T47D (cell line): ENCODE measurements at regions not wholly inside any gene's neighbourhood (a gene's known extent, or its start where the extent isn't known, plus 50 kb on each side); places are given as distances from the start of the nearest gene placed in this dataset.

Experiments
- DNase-seq, 2 experiments: peaks; one replicate each; pipeline versions ENCODE4 v3.0.0 to v3.0.0-alpha.2; 2011 to 2012; ENCODE audit warnings: low read depth in 1 of 2, low spot score in 1 of 2
- JUND ChIP-seq: IDR thresholded peaks from 2 replicates; pipeline ENCODE4 v1.6.1; 2012; ENCODE audit warnings: low read depth
- in situ Hi-C: cut with HindIII; loops from 2 replicates; pipeline ENCODE4 v1.10.0; 2016; ENCODE audit warnings: low sequenced_read_pairs, low pct_unique_long_range_greater_than_20kb

DNA sequence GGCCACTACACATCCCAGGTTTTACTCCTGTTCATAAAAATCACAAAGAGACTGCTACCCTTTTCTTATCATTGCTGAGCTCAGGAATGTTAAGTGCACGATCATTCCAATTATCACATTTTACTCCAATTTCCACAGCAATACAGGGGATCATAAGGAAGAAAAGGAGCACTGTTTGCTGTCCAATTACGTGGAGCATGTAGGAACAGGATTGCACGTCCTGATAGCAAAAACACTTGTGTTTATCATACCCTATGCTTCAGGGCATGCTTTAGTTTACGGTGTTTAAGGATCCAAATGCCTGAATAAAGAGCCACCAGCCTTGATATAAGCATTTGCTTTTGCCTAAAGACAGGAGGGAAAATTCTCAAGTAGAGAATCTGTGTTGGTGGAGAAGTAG is 155.4 kb upstream of the EGLN3 start:
- peak; percentile 26; the same call in 1 of the 2 replicates for TF ChIP-seq JUND
- no peak for DNase-seq
- in situ Hi-C loops = no loop called here

- DNase-seq = no peak
- TF ChIP-seq JUND = no peak
- in situ Hi-C loops = no loop called here
Measured at GRCh38 chr14:34104489-34105397, 153.9 kb upstream of the EGLN3 start.

DNA sequence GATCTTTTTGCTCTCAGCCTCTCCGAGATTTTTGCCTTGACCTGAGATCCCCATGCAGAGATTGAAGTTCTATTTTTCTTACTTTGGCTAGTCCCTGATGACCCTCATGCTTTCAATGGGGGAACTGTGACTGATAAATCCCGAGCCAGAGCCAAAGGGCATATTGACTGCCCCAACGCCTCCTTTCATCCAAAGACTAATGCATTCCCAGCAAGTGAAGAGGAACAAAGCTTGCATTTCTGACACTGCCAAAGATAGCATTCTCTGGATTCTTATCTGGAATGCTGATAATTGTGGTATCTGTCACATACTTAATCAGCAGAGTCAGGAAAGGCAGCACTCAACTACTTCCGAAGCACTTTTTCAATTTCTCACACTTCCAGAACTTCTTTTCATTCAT is 152.3 kb upstream of the EGLN3 start:
- in situ Hi-C loops = no loop called here
- DNase-seq = no peak
- TF ChIP-seq JUND = no peak

DNA sequence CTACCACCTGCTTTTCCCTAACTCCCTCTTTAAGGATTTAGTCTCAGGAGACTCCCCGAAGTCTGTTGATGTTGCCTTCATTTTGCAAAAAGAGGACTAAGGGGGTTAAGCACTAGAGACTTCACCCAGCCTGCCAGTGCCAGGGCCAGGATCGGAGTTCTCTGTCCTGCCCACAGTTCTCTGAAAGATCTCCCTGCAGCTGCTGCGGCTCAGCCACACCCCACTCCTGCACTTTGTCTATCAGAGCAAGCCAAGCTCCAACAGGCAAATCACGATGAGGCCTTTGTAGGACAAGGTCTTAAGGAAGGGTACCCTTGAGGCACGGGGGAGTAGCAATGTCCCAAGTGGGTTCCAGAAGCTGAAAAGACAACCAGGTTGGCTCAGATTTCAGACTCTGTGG is 148.8 kb upstream of the EGLN3 start:
- DNase-seq = no peak
- TF ChIP-seq JUND = no peak
- in situ Hi-C loops = no loop called here

DNA sequence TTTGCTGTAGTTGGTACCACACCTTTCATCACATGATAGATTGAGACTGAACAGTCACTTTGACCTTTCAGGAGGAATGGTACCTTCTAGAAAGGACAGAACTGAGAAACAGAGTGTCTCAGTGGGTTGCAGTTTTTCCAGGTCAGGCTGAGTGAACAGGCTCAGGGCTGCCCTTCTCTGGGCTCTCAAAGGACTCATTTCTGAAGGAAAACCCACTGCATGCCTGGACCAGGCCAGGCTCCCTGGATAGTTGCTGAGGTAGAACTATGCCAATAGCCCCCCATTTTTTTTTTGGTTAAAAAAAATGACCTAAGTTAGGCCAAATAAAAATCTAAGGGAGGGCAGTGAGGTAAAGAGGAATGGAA is 148.1 kb upstream of the EGLN3 start:
- TF ChIP-seq JUND = no peak
- in situ Hi-C loops = no loop called here
- no peak for DNase-seq

DNA sequence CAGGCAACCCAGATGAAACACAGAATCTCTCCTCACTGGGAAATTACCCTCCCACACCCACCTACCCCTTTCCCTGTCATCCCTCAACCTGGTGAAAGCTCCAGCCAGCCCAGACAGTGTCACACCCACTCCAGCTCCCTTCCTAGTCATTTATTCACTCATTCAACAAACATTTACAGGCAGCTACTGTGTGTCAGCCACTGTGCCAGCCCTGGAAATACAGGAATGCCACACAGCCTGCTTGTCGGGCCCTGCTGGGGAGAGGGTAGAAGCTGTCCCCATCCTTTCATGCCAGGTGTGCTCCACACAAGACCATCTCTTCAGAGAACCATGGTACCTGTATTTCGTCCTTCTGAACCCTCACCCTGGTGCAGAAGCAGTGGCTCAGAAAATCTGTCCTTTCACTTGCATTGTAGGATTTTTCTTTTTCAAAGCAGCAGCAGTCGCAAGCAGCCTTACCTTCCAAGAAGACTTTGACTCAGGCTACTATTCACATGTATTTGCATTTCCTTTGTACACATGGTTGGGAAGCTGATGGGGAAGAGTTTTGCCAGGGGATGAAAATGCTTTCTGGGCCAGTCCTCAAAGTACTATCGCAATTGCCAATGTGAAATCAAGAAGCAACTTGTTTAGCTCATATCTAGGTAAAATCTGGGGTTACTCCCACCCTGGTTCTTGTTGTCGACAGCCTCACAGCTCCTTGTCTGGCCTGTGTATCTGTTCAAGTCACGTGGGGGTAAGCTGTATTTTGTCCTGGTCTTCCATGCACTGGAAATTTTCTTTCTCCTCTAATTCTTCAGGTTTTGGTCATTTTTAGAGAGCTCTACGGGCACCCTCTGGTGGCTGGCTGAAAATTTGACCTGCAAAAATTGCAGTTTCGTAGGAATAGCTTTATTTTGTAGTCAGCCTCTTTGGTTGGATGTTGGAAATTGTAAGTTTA is 147.4 kb upstream of the EGLN3 start:
- no peak for TF ChIP-seq JUND
- DNase-seq = peak; percentile 76 to 87
- in situ Hi-C loops = no loop called here

GRCh38 chr14:34097644-34098043 is 146.8 kb upstream of the EGLN3 start:
- in situ Hi-C loops = no loop called here

GRCh38 chr14:34094384-34094783 is 143.5 kb upstream of the EGLN3 start:
- DNase-seq = no peak
- in situ Hi-C loops = no loop called here
- TF ChIP-seq JUND = no peak

More at GRCh38 chr14:34097644-34098043, 146.8 kb upstream of the EGLN3 start:
- TF ChIP-seq JUND = no peak
- no peak for DNase-seq

DNA sequence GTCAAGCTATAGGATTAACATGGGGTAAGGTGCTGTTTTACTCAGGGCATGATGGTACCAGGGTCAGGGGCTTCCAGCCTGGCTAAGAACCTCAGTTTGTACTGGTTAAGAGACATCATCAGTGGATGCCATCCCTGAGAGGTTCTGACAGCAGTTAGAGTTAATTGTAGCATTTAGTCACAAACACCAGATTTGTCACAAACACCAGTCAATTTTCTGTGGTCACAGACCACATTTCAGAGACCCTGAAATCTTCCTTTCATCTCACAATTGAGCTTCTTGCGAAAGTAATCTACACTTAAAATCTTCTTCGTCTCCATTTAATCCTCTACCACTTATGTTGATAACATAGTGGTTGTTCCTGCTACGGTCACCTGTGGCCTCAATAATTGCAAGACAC is 143.0 kb upstream of the EGLN3 start:
- in situ Hi-C loops = no loop called here
- no peak for TF ChIP-seq JUND
- DNase-seq = no peak

- in situ Hi-C loops = no loop called here
- no peak for TF ChIP-seq JUND
- DNase-seq = no peak
Measured at GRCh38 chr14:34090451-34090850, 139.6 kb upstream of the EGLN3 start.

- DNase-seq = no peak
- TF ChIP-seq JUND = no peak
- in situ Hi-C loops = no loop called here
Measured at GRCh38 chr14:34088914-34089313, 138.0 kb upstream of the EGLN3 start.

DNA sequence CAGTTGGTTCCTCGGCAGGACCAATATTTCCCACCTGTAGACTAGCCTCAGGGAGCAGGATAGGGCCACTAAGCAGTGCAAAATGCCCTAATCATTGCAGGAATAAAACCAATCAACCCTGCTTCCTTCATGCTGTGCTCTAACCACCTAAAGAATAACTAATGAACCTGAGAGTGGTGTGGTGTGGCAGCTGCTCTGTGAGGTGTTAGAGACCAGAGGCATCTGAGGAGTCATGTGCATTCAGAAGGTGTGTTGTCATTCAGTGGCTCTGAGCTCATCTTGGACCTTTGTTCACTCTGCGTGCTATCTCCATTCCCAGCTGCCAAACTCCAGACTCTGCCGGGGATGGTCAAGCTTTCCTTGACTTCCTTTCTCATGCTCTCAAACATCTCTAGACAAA is 136.7 kb upstream of the EGLN3 start:
- TF ChIP-seq JUND = no peak
- in situ Hi-C loops = no loop called here
- DNase-seq = no peak

GRCh38 chr14:34086223-34086757 is 135.4 kb upstream of the EGLN3 start:
- TF ChIP-seq JUND = no peak
- in situ Hi-C loops = no loop called here
- DNase-seq = no peak
